HL-60 (cell line): ENCODE measurements at regions not wholly inside any gene's neighbourhood (a gene's known extent, or its start where the extent isn't known, plus 50 kb on each side); places are given as distances from the start of the nearest gene placed in this dataset.
"Not testable (repeated sequence)": the region's sequence is repeated elsewhere in the genome, so short reads cannot be mapped to it uniquely, and the experiment has no call there.

Experiments
- DNase-seq, 2 experiments: peaks; one replicate each; pipeline ENCODE4 v3.0.0-alpha.2; 2010 to 2020; ENCODE audit warnings: low read depth in 1 of 2, low spot score in 1 of 2
- H3K27ac ChIP-seq: fragments of 250-450 bp; sonication (Bioruptor Pico); replicated peaks from 2 replicates; pipeline ENCODE4 v1.5.1; 2020; ENCODE audit warnings: mild to moderate bottlenecking, moderate library complexity
- H3K27me3 ChIP-seq: fragments of 250-450 bp; sonication (Bioruptor Pico); 2 replicates; pipeline ENCODE4 v1.5.1; 2021; ENCODE audit warnings: mild to moderate bottlenecking, moderate library complexity; ENCODE audit not compliant: insufficient read depth, poor library complexity, severe bottlenecking
- H3K4me3 ChIP-seq: replicated peaks from 2 replicates; pipeline ENCODE4 v1.5.1; 2011; ENCODE audit warnings: mild to moderate bottlenecking, control low read depth, low read length; ENCODE audit not compliant: insufficient read depth
- GABPA ChIP-seq: IDR thresholded peaks from 2 replicates; pipeline ENCODE4 v1.6.1; 2012; ENCODE audit warnings: low read depth
- POLR2AphosphoS5 ChIP-seq: IDR thresholded peaks from 2 replicates; pipeline ENCODE4 v1.6.1; 2012; ENCODE audit warnings: low read depth
- SPI1 ChIP-seq: IDR thresholded peaks from 2 replicates; pipeline ENCODE4 v1.6.1; 2012; ENCODE audit warnings: low read depth, mild to moderate bottlenecking, borderline replicate concordance
- TF ChIP-seq, protein P1 (sequence below): IDR thresholded peaks from one replicate; pipeline ENCODE4 v1.5.1; 2011; ENCODE audit warnings: low read length, control low read depth, inconsistent platforms; ENCODE audit not compliant: insufficient read depth
- TF ChIP-seq, protein P2 (sequence below): IDR thresholded peaks from 2 replicates; pipeline ENCODE4 v1.6.1; 2012; ENCODE audit warnings: low read depth; ENCODE audit not compliant: insufficient replicate concordance

DNA sequence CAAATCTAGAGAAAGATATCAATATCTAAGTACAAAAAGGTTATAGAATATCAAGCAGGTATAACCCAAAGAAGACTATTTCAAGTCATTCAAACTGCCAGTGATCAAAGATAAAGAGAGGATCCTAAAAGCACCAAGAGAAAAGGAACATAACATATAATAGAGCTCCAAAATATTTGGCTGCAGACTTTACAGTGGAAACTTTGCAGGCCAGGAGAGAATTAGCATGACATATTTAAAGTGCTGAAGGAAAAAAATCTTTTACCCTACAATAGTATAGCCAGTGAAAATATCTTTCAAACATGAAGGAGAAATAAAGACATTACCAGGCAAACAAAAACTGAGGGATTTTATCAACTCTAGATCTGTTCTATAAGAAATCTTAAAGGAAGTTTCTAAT is 254.3 kb upstream of the ARHGEF26 start:
- TF ChIP-seq, protein P1, sequence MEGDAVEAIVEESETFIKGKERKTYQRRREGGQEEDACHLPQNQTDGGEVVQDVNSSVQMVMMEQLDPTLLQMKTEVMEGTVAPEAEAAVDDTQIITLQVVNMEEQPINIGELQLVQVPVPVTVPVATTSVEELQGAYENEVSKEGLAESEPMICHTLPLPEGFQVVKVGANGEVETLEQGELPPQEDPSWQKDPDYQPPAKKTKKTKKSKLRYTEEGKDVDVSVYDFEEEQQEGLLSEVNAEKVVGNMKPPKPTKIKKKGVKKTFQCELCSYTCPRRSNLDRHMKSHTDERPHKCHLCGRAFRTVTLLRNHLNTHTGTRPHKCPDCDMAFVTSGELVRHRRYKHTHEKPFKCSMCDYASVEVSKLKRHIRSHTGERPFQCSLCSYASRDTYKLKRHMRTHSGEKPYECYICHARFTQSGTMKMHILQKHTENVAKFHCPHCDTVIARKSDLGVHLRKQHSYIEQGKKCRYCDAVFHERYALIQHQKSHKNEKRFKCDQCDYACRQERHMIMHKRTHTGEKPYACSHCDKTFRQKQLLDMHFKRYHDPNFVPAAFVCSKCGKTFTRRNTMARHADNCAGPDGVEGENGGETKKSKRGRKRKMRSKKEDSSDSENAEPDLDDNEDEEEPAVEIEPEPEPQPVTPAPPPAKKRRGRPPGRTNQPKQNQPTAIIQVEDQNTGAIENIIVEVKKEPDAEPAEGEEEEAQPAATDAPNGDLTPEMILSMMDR: no peak
- TF ChIP-seq POLR2AphosphoS5 (no peak), SPI1 (no peak), GABPA (no peak)
- TF ChIP-seq, protein P2, sequence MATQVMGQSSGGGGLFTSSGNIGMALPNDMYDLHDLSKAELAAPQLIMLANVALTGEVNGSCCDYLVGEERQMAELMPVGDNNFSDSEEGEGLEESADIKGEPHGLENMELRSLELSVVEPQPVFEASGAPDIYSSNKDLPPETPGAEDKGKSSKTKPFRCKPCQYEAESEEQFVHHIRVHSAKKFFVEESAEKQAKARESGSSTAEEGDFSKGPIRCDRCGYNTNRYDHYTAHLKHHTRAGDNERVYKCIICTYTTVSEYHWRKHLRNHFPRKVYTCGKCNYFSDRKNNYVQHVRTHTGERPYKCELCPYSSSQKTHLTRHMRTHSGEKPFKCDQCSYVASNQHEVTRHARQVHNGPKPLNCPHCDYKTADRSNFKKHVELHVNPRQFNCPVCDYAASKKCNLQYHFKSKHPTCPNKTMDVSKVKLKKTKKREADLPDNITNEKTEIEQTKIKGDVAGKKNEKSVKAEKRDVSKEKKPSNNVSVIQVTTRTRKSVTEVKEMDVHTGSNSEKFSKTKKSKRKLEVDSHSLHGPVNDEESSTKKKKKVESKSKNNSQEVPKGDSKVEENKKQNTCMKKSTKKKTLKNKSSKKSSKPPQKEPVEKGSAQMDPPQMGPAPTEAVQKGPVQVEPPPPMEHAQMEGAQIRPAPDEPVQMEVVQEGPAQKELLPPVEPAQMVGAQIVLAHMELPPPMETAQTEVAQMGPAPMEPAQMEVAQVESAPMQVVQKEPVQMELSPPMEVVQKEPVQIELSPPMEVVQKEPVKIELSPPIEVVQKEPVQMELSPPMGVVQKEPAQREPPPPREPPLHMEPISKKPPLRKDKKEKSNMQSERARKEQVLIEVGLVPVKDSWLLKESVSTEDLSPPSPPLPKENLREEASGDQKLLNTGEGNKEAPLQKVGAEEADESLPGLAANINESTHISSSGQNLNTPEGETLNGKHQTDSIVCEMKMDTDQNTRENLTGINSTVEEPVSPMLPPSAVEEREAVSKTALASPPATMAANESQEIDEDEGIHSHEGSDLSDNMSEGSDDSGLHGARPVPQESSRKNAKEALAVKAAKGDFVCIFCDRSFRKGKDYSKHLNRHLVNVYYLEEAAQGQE: no peak
- H3K27me3 ChIP-seq: no peaks in the 10 kb centered on the region
- H3K27ac ChIP-seq: no peak overlapping the region
- no peak overlapping the region for H3K4me3 ChIP-seq
- no peak for DNase-seq

DNA sequence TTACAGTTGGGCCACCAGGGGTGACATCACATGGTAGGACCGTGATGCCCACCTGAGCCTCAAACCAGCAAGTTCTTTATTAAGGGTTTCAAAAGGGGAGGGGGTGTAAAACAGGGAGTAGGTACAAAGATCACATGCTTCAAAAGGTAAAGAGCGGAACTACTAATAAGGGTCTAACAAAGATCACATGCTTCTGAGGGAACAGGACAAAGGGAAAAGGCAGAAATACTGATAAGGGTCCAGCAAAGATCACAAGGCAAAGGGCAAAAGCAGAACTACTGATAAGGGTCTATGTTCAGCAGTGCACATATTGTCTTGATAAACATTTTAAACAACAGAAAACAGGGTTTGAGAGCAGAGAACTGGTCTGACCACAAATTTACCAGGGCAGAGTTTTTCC is 246.8 kb upstream of the ARHGEF26 start:
- H3K4me3 ChIP-seq, H3K27me3 ChIP-seq, H3K27ac ChIP-seq, DNase-seq: not testable (repeated sequence)

DNA sequence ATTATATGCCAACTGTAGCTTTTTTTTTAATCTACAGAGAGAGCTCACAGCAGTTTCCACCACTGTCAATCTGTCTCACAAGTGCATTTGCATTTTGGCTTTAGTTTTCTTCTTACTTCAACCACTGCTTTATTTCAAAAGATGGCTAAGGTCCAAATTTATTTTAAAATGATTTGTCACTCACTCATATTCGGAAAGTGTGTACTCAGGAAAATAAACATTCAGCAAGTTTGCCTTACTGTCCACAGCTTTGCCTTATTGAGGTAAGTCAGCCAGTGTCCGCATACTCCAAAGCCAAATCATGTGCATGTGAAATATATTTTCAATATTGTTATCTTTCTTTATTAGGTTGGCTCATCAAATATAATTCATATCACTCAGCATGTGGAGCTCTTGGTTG is 240.7 kb upstream of the ARHGEF26 start:
- no peak overlapping the region for H3K27ac ChIP-seq
- TF ChIP-seq, protein P2: no peak
- no peak for TF ChIP-seq SPI1
- TF ChIP-seq, protein P1: no peak
- TF ChIP-seq GABPA: no peak
- DNase-seq: no peak
- no peak overlapping the region for H3K4me3 ChIP-seq
- no peaks in the 10 kb centered on the region for H3K27me3 ChIP-seq

DNA sequence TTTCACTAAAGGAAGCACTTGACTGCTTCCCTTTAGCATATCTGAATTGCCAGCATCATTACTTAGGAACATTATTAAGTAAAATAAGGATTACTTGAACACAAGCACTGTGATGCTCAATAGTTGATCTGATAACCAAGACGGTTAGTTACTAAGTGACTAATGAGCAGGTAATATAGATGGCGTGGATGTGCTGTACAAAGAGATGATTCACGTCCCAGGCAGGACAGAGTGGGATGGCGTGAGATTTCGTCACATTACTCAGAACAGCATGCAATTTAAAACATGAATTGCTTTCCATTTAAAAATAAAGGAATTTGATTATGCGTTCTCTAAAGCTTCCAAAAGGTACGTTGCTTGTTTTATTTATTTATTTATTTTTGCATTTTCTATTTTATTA is 240.0 kb upstream of the ARHGEF26 start:
- TF ChIP-seq, protein P2: no peak
- TF ChIP-seq, protein P1: no peak
- TF ChIP-seq POLR2AphosphoS5: no peak
- TF ChIP-seq GABPA: no peak
- no peak for TF ChIP-seq SPI1

More for the DNA sequence above, 240.0 kb upstream of the ARHGEF26 start:
- Histone ChIP-seq H3K27ac (no peak overlapping the region), H3K27me3 (no peaks in the 10 kb centered on the region), H3K4me3 (no peak overlapping the region)
- no peak for DNase-seq
